Neuronal stem cell (in vitro differentiated cells): ENCODE measurements at regions not wholly inside any gene's neighbourhood (a gene's known extent, or its start where the extent isn't known, plus 50 kb on each side); places are given as distances from the start of the nearest gene placed in this dataset.
"Not testable (repeated sequence)": the region's sequence is repeated elsewhere in the genome, so short reads cannot be mapped to it uniquely, and the experiment has no call there.

ENCODE experiments used
- DNase-seq: peaks from one replicate; pipeline ENCODE4 v3.0.0-alpha.2; 2013; ENCODE audit warnings: low spot score
- H2AFZ ChIP-seq: one replicate; pipeline ENCODE4 v1.6.1; 2013; ENCODE audit warnings: mild to moderate bottlenecking, low read length, inconsistent platforms
- H2AK5ac ChIP-seq: 2 replicates; pipeline ENCODE4 v1.6.1; 2013; ENCODE audit warnings: low read depth, mild to moderate bottlenecking, inconsistent platforms, low read length, moderate library complexity, mixed read lengths
- H2BK120ac ChIP-seq: 2 replicates; pipeline ENCODE4 v1.6.1; 2013; ENCODE audit warnings: low read depth, mild to moderate bottlenecking, inconsistent platforms, low read length, moderate library complexity, mixed read lengths
- H2BK12ac ChIP-seq: one replicate; pipeline ENCODE4 v1.6.1; 2013; ENCODE audit warnings: low read length, inconsistent platforms
- H2BK15ac ChIP-seq: 2 replicates; pipeline ENCODE4 v1.6.1; 2013; ENCODE audit warnings: mild to moderate bottlenecking, low read length, inconsistent platforms, mixed read lengths
- H2BK5ac ChIP-seq: one replicate; pipeline ENCODE4 v1.6.1; 2013; ENCODE audit warnings: inconsistent platforms, mild to moderate bottlenecking, low read length, moderate library complexity
- H3K14ac ChIP-seq: one replicate; pipeline ENCODE4 v1.6.1; 2013; ENCODE audit warnings: low read length, inconsistent platforms
- H3K18ac ChIP-seq: 2 replicates; pipeline ENCODE4 v1.6.1; 2013; ENCODE audit warnings: low read length, inconsistent platforms
- H3K23ac ChIP-seq: 2 replicates; pipeline ENCODE4 v1.6.1; 2013; ENCODE audit warnings: low read depth, mild to moderate bottlenecking, mixed read lengths, low read length, inconsistent platforms; ENCODE audit not compliant: poor library complexity
- H3K27ac ChIP-seq: replicated peaks from 3 replicates; pipeline ENCODE4 v1.5.1; 2013; ENCODE audit warnings: low read length, inconsistent platforms
- H3K27me3 ChIP-seq, 3 experiments: 2 replicates each; pipeline ENCODE4 v1.6.1; 2013; ENCODE audit warnings: low read length in 3 of 3, mild to moderate bottlenecking in 2 of 3, inconsistent platforms in 1 of 3, low read depth in 1 of 3, mixed read lengths in 1 of 3, moderate library complexity in 1 of 3; ENCODE audit not compliant: control insufficient read depth in 3 of 3, insufficient read depth in 3 of 3
- H3K36me3 ChIP-seq, 2 donors: replicated peaks in 1 of 2; 2 replicates each; pipeline ENCODE4 v1.6.1; 2013; ENCODE audit warnings: low read length in 2 of 2; ENCODE audit not compliant: control insufficient read depth in 2 of 2, insufficient read depth in 2 of 2
- H3K4ac ChIP-seq: 2 replicates; pipeline ENCODE4 v1.6.1; 2013; ENCODE audit warnings: inconsistent platforms, mild to moderate bottlenecking, low read length, moderate library complexity
- H3K4me1 ChIP-seq, 2 donors: 1 replicate in 1 of 2; 2 replicates in 1 of 2; pipeline ENCODE4 v1.6.1; 2013; ENCODE audit warnings: low read length in 2 of 2, low read depth in 1 of 2; ENCODE audit not compliant: control insufficient read depth in 2 of 2, insufficient read depth in 1 of 2
- H3K4me2 ChIP-seq: one replicate; pipeline ENCODE4 v1.6.1; 2013; ENCODE audit warnings: mild to moderate bottlenecking, low read length, inconsistent platforms; ENCODE audit not compliant: insufficient read depth, poor library complexity, severe bottlenecking
- H3K4me3 ChIP-seq, 2 donors: 2 replicates each; pipeline ENCODE4 v1.5.1; 2013; ENCODE audit warnings: low read length in 2 of 2, mild to moderate bottlenecking in 2 of 2, inconsistent platforms in 1 of 2, moderate library complexity in 1 of 2
- H3K79me1 ChIP-seq: one replicate; pipeline ENCODE4 v1.6.1; 2013; ENCODE audit warnings: low read depth, mild to moderate bottlenecking, inconsistent platforms, low read length, moderate library complexity
- H3K9ac ChIP-seq: one replicate; pipeline ENCODE4 v1.6.1; 2013; ENCODE audit warnings: mild to moderate bottlenecking, low read depth, low read length, inconsistent platforms; ENCODE audit not compliant: poor library complexity
- H3K9me3 ChIP-seq, 2 donors: replicated peaks in 1 of 2; 2 replicates each; pipeline versions ENCODE3 to v1.6.1; 2013; ENCODE audit warnings: low read length in 2 of 2, mild to moderate bottlenecking in 2 of 2, inconsistent platforms in 1 of 2, low read depth in 1 of 2, mixed read lengths in 1 of 2, moderate library complexity in 1 of 2; ENCODE audit not compliant: control insufficient read depth in 2 of 2, insufficient read depth in 1 of 2
- H4K8ac ChIP-seq: one replicate; pipeline ENCODE4 v1.6.1; 2013; ENCODE audit warnings: low read depth, mild to moderate bottlenecking, inconsistent platforms, low read length, moderate library complexity
- H4K91ac ChIP-seq: one replicate; pipeline ENCODE4 v1.6.1; 2013; ENCODE audit warnings: low read length, low read depth, mild to moderate bottlenecking, inconsistent platforms; ENCODE audit not compliant: poor library complexity
- WGBS, 2 donors: extraction: QIAGEN DNeasy Blood & Tissue Kit; methylation state at CpG; one replicate each; pipeline ENCODE4 v1.1.7; 2013; ENCODE audit warnings: missing lambda C conversion rate in 2 of 2, mixed read lengths in 1 of 2; ENCODE audit not compliant: insufficient read length in 2 of 2, insufficient replicate concordance in 1 of 2; ENCODE audit errors: extremely low coverage in 2 of 2; 5-methylcytosine and 5-hydroxymethylcytosine counted together

- not testable (repeated sequence) for H4K8ac ChIP-seq, H3K4ac ChIP-seq, H3K23ac ChIP-seq, H3K27ac ChIP-seq, H3K14ac ChIP-seq, H2BK5ac ChIP-seq, H3K18ac ChIP-seq, DNase-seq, H4K91ac ChIP-seq, H2AK5ac ChIP-seq, H3K36me3 ChIP-seq, H3K4me2 ChIP-seq, H2AFZ ChIP-seq, H3K9ac ChIP-seq, H3K4me3 ChIP-seq, H3K4me1 ChIP-seq, H3K9me3 ChIP-seq, H2BK15ac ChIP-seq, H3K27me3 ChIP-seq, H2BK12ac ChIP-seq, H2BK120ac ChIP-seq, H3K79me1 ChIP-seq
- WGBS, 2 donors: no CpG with 5 or more reads among the region's 23 CpGs
Observed at GRCh38 chr17:43304792-43305191, 71.0 kb upstream of the RNU2-1 start.

- not testable (repeated sequence) for H3K4ac ChIP-seq, H4K8ac ChIP-seq
Observed at GRCh38 chr17:43303049-43303448, 69.3 kb upstream of the RNU2-1 start.

DNA sequence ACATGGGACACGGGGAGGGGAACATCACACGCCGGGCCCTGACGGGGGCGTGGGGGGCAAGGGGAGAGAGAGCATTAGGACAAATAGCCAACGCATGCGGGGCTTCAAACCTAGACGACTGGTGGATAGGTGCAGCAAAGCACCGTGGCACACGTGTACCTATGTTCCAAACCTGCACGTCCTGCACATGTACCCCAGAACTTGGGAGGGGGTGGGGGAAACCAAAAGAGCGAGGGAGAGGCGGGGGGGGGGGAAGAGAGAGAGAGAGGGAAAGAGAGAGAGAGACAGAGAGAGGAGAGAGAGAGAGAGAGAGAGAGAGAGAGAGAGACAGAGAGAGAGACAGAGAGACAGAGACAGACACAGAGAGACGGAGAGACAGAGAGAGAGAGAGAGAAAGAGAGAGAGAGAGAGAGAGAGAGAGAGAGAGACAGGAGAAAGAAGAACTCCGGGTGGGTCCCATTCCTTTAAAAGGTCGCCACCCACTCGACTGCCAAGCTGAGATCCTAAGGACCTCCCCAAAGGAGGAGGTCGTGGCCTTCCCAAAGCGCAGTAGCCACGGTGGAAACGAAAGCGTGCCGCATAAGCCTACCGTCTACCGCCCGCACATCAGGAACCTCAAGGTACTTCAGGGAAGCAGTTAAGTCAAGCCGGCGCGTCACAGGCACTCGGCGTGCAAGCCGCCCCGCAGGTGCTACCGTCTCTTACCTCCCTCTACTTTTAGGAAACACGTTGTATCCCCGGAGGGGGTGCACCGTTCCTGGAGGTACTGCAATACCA is 65.7 kb upstream of the RNU2-1 start:
- H2BK120ac ChIP-seq, H3K36me3 ChIP-seq, H3K9ac ChIP-seq, H3K4me1 ChIP-seq, H3K18ac ChIP-seq, H2BK5ac ChIP-seq, H2AFZ ChIP-seq, H2BK15ac ChIP-seq, H3K4ac ChIP-seq, H4K91ac ChIP-seq, H3K14ac ChIP-seq, H2BK12ac ChIP-seq, H3K79me1 ChIP-seq, H2AK5ac ChIP-seq, DNase-seq, H3K4me2 ChIP-seq, H3K27me3 ChIP-seq, H3K9me3 ChIP-seq, H3K27ac ChIP-seq, H3K4me3 ChIP-seq, H3K23ac ChIP-seq, H4K8ac ChIP-seq: not testable (repeated sequence)
- no CpG with 5 or more reads among the region's 37 CpGs for WGBS, 2 donors

More at GRCh38 chr17:43303049-43303448, 69.3 kb upstream of the RNU2-1 start:
- H3K14ac ChIP-seq, H3K23ac ChIP-seq, H3K27ac ChIP-seq, DNase-seq, H2BK5ac ChIP-seq, H3K4me2 ChIP-seq, H4K91ac ChIP-seq, H3K18ac ChIP-seq, H2BK12ac ChIP-seq, H2AK5ac ChIP-seq, H2AFZ ChIP-seq, H3K79me1 ChIP-seq, H3K36me3 ChIP-seq, H3K27me3 ChIP-seq, H3K4me3 ChIP-seq, H3K9me3 ChIP-seq, H3K9ac ChIP-seq, H2BK15ac ChIP-seq, H3K4me1 ChIP-seq, H2BK120ac ChIP-seq: not testable (repeated sequence)
- WGBS, 2 donors: no CpG with 5 or more reads among the region's 5 CpGs

GRCh38 chr17:43289670-43290069 is 55.9 kb upstream of the RNU2-1 start:
- H2BK120ac ChIP-seq, H3K27me3 ChIP-seq, H2BK5ac ChIP-seq, H3K23ac ChIP-seq, H2AFZ ChIP-seq, H2BK15ac ChIP-seq, H3K4me2 ChIP-seq, H3K9me3 ChIP-seq, H3K4me3 ChIP-seq, H3K27ac ChIP-seq, H2BK12ac ChIP-seq, H3K4me1 ChIP-seq, H3K4ac ChIP-seq, H3K36me3 ChIP-seq, H2AK5ac ChIP-seq, H4K8ac ChIP-seq, H3K9ac ChIP-seq, H4K91ac ChIP-seq, H3K14ac ChIP-seq, H3K79me1 ChIP-seq, DNase-seq, H3K18ac ChIP-seq: not testable (repeated sequence)
- no CpG with 5 or more reads among the region's 11 CpGs for WGBS, 2 donors
